MG63 (cell line): ENCODE measurements at regions not wholly inside any gene's neighbourhood (a gene's known extent, or its start where the extent isn't known, plus 50 kb on each side); places are given as distances from the start of the nearest gene placed in this dataset.

Source experiments
- DNase-seq: peaks from one replicate; pipeline ENCODE4 v3.0.0-alpha.2; 2020
- H3K27me3 ChIP-seq: fragments of 250-450 bp; sonication (Bioruptor Pico); 2 replicates; pipeline ENCODE4 v1.5.1; 2020; ENCODE audit warnings: mild to moderate bottlenecking, moderate library complexity
- H3K36me3 ChIP-seq: fragments of 250-450 bp; sonication (Bioruptor Pico); 2 replicates; pipeline ENCODE4 v1.5.1; 2020; ENCODE audit warnings: mild to moderate bottlenecking, moderate library complexity
- H3K4me3 ChIP-seq: fragments of 250-450 bp; sonication (Bioruptor Pico); 2 replicates; pipeline ENCODE4 v1.5.1; 2020; ENCODE audit warnings: mild to moderate bottlenecking, moderate library complexity
- H3K9me3 ChIP-seq: fragments of 250-450 bp; sonication (Bioruptor Pico); 2 replicates; pipeline ENCODE4 v1.5.1; 2020; ENCODE audit warnings: mild to moderate bottlenecking, moderate library complexity

- peak; percentile 38 for DNase-seq
- H3K4me3 ChIP-seq, result no peak overlapping the region
- no peaks in the 10 kb centered on the region for H3K27me3 ChIP-seq
- no peaks in the 10 kb centered on the region for H3K36me3 ChIP-seq
- 0 out of 2 replicates have a peak, but pooled peaks cover 2% of the 10 kb centered on the region for H3K9me3 ChIP-seq
Observed at GRCh38 chr3:171950373-171950772, 89.0 kb upstream of the FNDC3B start.

DNA sequence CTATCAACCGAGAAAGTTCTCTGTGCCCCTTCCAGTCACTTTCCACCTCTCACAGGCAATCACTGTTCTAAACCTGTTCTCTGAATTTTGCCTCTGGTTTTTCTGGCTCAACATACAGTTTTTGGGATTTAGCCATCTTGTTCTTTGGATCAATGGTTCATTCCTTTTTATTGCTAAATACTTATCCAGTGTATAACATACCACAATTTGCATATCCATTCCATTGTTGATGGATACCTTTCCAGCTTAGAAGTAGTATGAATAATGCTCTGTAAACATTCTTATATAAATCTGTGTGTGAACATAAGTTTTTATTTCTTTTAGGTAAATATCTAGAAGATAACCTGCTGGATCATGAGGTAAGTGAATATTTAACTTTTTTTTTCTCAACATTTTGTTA is 87.8 kb upstream of the FNDC3B start:
- Histone ChIP-seq H3K9me3 (0 out of 2 replicates have a peak, but pooled peaks cover 2% of the 10 kb centered on the region), H3K36me3 (no peaks in the 10 kb centered on the region), H3K27me3 (no peaks in the 10 kb centered on the region), H3K4me3 (no peak overlapping the region)
- no peak for DNase-seq

DNA sequence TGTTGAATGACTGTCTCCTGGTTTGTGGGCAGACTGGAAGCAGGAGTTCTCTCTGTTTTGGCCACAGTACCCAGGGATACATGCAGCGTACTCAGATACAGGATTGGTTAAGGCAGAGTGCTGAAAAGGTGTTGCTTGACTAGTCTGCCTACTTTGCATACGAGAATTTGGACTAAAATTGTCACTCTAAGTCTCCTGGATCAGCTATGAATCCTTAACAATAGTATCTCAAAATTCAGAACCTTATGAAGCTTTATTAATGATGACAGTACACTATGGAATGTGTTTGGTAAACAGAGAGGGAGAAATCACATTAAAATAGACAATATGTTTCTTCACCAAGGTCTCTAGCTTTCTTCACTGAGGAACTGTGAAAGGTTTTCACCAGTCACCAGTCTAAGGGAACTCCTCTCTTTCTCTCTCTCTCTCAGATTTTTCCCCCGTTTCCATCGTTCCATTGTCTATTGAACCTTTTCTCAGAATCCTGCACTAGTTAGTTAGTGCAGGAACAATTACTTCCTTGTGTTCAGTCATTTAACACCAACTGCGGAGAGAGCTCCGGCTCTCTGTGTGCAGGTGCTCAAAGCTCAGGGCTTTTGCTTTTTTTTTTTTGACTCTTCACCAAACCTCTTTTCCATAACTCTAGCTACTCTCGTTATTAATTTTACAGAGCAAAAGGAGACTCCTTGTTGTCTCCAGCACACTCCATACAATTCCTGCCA is 85.9 kb upstream of the FNDC3B start:
- no peak overlapping the region for H3K4me3 ChIP-seq
- no peak for DNase-seq
- H3K27me3 ChIP-seq, result no peaks in the 10 kb centered on the region
- no peaks in the 10 kb centered on the region for H3K9me3 ChIP-seq
- H3K36me3 ChIP-seq, result no peaks in the 10 kb centered on the region

GRCh38 chr3:171954690-171955383 is 84.5 kb upstream of the FNDC3B start:
- no peak for DNase-seq

GRCh38 chr3:171955598-171955997 is 83.8 kb upstream of the FNDC3B start:
- Histone ChIP-seq H3K36me3 (no peaks in the 10 kb centered on the region), H3K4me3 (no peak overlapping the region), H3K9me3 (no peaks in the 10 kb centered on the region), H3K27me3 (no peaks in the 10 kb centered on the region)
- DNase-seq, result no peak

More at GRCh38 chr3:171954690-171955383, 84.5 kb upstream of the FNDC3B start:
- Histone ChIP-seq H3K9me3 (no peaks in the 10 kb centered on the region), H3K36me3 (no peaks in the 10 kb centered on the region), H3K27me3 (no peaks in the 10 kb centered on the region), H3K4me3 (no peak overlapping the region)

DNA sequence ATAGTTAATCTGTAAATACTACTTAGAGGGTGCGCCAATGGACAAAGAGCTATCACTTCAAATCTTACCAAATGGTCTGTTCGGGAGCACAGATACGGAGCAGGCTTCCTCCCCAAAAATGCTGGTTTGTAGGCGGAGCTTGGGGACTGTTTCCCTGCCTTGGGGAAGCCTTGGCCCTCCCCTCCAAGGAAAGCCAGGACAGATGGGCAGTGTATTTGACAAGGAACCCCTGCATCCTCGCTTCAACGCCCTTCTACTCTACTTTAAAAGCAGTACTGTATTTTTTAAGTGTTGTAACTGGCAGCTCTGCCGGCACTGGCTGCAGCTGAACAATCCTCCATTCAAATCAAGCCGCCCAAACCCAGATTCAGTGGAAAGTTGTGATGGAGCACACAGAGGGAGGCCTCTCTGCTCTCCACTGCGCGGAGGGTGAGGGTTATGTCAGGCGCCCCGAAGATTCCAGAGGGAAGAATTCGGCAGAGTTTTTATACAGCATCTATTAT is 83.1 kb upstream of the FNDC3B start:
- Histone ChIP-seq H3K27me3 (no peaks in the 10 kb centered on the region), H3K4me3 (no peak overlapping the region), H3K36me3 (no peaks in the 10 kb centered on the region), H3K9me3 (no peaks in the 10 kb centered on the region)
- DNase-seq, result no peak

DNA sequence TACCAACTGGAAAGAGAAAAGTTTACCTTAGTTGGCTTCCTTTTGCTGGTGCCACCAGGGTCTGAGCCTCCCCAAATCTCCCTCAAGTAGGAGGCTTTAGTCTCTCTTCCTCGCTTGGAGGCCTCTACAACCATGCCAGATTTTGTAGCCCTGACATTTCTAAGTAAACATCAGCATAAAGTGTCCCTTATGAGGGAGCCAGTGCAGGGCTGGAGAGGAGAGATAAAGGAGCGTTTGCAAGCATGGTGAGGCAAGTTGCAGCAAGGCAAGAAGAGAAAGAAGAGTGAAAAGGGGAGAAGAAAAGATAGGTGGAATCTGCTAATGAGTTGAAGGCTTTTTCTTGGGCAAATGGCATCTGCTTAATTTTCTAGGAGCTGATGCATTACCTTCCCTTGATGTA is 82.7 kb upstream of the FNDC3B start:
- DNase-seq, result no peak
- Histone ChIP-seq H3K36me3 (no peaks in the 10 kb centered on the region), H3K27me3 (no peaks in the 10 kb centered on the region), H3K4me3 (no peak overlapping the region), H3K9me3 (no peaks in the 10 kb centered on the region)

GRCh38 chr3:171959532-171960089 is 79.8 kb upstream of the FNDC3B start:
- Histone ChIP-seq H3K27me3 (no peaks in the 10 kb centered on the region), H3K4me3 (no peak overlapping the region), H3K9me3 (no peaks in the 10 kb centered on the region), H3K36me3 (no peaks in the 10 kb centered on the region)
- DNase-seq, result no peak

DNA sequence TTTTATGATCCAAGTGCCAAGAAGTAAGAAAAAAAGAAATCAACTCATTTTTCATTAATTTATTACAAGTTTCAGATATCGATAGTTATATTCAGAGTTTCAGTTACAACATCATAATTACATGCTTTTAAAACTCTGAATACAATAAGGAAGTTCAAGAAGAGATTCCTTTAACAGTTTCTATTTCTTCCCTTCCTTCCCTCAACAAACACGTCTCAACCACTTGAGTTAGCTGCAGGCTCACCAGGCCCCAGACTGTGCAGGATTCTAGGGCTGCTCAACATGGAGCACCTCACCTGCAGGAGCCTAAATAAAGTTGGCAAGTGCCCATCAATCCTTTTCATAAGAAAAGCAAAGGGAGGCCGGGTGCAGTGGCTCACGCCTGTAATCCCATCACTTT is 79.2 kb upstream of the FNDC3B start:
- Histone ChIP-seq H3K9me3 (no peaks in the 10 kb centered on the region), H3K27me3 (no peaks in the 10 kb centered on the region), H3K36me3 (no peaks in the 10 kb centered on the region)

GRCh38 chr3:171962137-171962720 is 77.1 kb upstream of the FNDC3B start:
- DNase-seq, result no peak
- Histone ChIP-seq H3K9me3 (no peaks in the 10 kb centered on the region), H3K36me3 (no peaks in the 10 kb centered on the region), H3K4me3 (no peak overlapping the region), H3K27me3 (no peaks in the 10 kb centered on the region)

More for the DNA sequence above, 79.2 kb upstream of the FNDC3B start:
- DNase-seq, result no peak
- no peak overlapping the region for H3K4me3 ChIP-seq

DNA sequence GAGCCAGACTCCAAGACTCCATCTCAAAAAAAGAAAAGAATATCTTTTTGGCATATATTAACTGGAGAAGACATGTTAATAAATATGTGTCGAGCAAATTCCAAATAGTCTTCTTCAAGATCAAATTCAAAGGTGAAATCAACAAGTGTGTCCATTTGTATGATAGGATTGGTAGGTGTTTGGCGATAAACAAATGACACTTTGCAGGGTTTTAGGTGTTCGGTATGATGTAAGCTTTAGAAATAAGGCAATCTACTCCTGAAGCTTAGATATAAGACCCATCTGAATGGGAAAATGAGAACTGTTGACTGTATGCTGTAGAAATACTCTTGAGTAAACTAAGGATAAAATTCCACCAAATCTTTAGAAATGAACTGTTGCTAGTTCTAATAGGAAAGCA is 75.8 kb upstream of the FNDC3B start:
- H3K4me3 ChIP-seq, result no peak overlapping the region
- no peaks in the 10 kb centered on the region for H3K36me3 ChIP-seq
- no peaks in the 10 kb centered on the region for H3K9me3 ChIP-seq
- no peak for DNase-seq
- no peaks in the 10 kb centered on the region for H3K27me3 ChIP-seq

- DNase-seq, result no peak
- no peaks in the 10 kb centered on the region for H3K27me3 ChIP-seq
- H3K36me3 ChIP-seq, result no peaks in the 10 kb centered on the region
- no peak overlapping the region for H3K4me3 ChIP-seq
- no peaks in the 10 kb centered on the region for H3K9me3 ChIP-seq
Observed at GRCh38 chr3:171965067-171965712, 74.2 kb upstream of the FNDC3B start.

GRCh38 chr3:171966533-171967136 is 72.7 kb upstream of the FNDC3B start:
- Histone ChIP-seq H3K36me3 (no peaks in the 10 kb centered on the region), H3K9me3 (no peaks in the 10 kb centered on the region), H3K4me3 (no peak overlapping the region), H3K27me3 (no peaks in the 10 kb centered on the region)
- DNase-seq, result peak; percentile 3

GRCh38 chr3:171967137-171967783 is 72.1 kb upstream of the FNDC3B start:
- peak; percentile 58 for DNase-seq
- Histone ChIP-seq H3K4me3 (no peak overlapping the region), H3K36me3 (no peaks in the 10 kb centered on the region), H3K27me3 (no peaks in the 10 kb centered on the region), H3K9me3 (no peaks in the 10 kb centered on the region)

GRCh38 chr3:171967932-171968678 is 71.3 kb upstream of the FNDC3B start:
- Histone ChIP-seq H3K27me3 (no peaks in the 10 kb centered on the region), H3K9me3 (no peaks in the 10 kb centered on the region), H3K36me3 (no peaks in the 10 kb centered on the region), H3K4me3 (no peak overlapping the region)
- no peak for DNase-seq
